CD14-positive monocyte (primary cell): ENCODE measurements at regions not wholly inside any gene's neighbourhood (a gene's known extent, or its start where the extent isn't known, plus 50 kb on each side); places are given as distances from the start of the nearest gene placed in this dataset.

Experiments used
- DNase-seq, 3 donors: peaks; one replicate each; pipeline ENCODE4 v3.0.0-alpha.2; 2011 to 2022
- H2AFZ ChIP-seq: 2 replicates; pipeline ENCODE4 v1.6.0; 2012; ENCODE audit warnings: mild to moderate bottlenecking, low read depth, low read length, inconsistent platforms; ENCODE audit not compliant: insufficient read depth, poor library complexity, severe bottlenecking
- H3K27ac ChIP-seq, 2 donors: 1 replicate in 1 of 2; 2 replicates in 1 of 2; pipeline ENCODE4 v1.5.1; 2012 to 2013; ENCODE audit warnings: low read length in 2 of 2, control low read depth in 1 of 2, inconsistent platforms in 1 of 2, low read depth in 1 of 2, mild to moderate bottlenecking in 1 of 2
- H3K27me3 ChIP-seq, 2 donors: one replicate each; pipeline versions ENCODE4 v1.6.0 to v1.6.1; 2011 to 2013; ENCODE audit warnings: low read length in 2 of 2; ENCODE audit not compliant: control insufficient read depth in 2 of 2, insufficient read depth in 2 of 2
- H3K36me3 ChIP-seq, 2 donors: replicated peaks in 1 of 2; 1 replicate in 1 of 2; 2 replicates in 1 of 2; pipeline versions ENCODE4 v1.5.1 to v1.6.1; 2012 to 2013; ENCODE audit warnings: low read length in 2 of 2, control low read depth in 1 of 2, inconsistent platforms in 1 of 2, mild to moderate bottlenecking in 1 of 2; ENCODE audit not compliant: insufficient read depth in 2 of 2, control insufficient read depth in 1 of 2
- H3K4me1 ChIP-seq, 2 donors: 1 replicate in 1 of 2; 2 replicates in 1 of 2; pipeline versions ENCODE4 v1.5.1 to v1.6.1; 2012 to 2013; ENCODE audit warnings: low read length in 2 of 2, control low read depth in 1 of 2, inconsistent platforms in 1 of 2, mild to moderate bottlenecking in 1 of 2, moderate library complexity in 1 of 2; ENCODE audit not compliant: insufficient read depth in 2 of 2, control insufficient read depth in 1 of 2
- H3K4me2 ChIP-seq: replicated peaks from 2 replicates; pipeline ENCODE3; 2012; ENCODE audit warnings: low read length, moderate library complexity, mild to moderate bottlenecking; ENCODE audit not compliant: poor library complexity, severe bottlenecking; ENCODE audit errors: extremely low read depth
- H3K4me3 ChIP-seq, 3 experiments: fragments of 200-600 bp in 1 of 3; sonication (generic) in 1 of 3; replicated peaks in 1 of 3; 1 replicate in 2 of 3; 2 replicates in 1 of 3; pipeline ENCODE4 v1.5.1; 2011 to 2013; ENCODE audit warnings: low read length in 3 of 3, mild to moderate bottlenecking in 3 of 3, control low read depth in 2 of 3, low read depth in 2 of 3, inconsistent platforms in 1 of 3, moderate library complexity in 1 of 3
- H3K79me2 ChIP-seq: 2 replicates; pipeline ENCODE4 v1.6.0; 2012; ENCODE audit warnings: mild to moderate bottlenecking, control low read depth, inconsistent platforms, low read length, moderate library complexity; ENCODE audit not compliant: insufficient read depth
- H3K9ac ChIP-seq: 2 replicates; pipeline ENCODE4 v1.6.0; 2017; ENCODE audit warnings: low read length, mild to moderate bottlenecking; ENCODE audit not compliant: insufficient read depth, poor library complexity, severe bottlenecking
- H3K9me3 ChIP-seq, 2 donors: replicated peaks in 1 of 2; 1 replicate in 1 of 2; 2 replicates in 1 of 2; pipeline versions ENCODE4 v1.5.1 to v1.6.1; 2012 to 2013; ENCODE audit warnings: low read length in 2 of 2, control low read depth in 1 of 2; ENCODE audit not compliant: control insufficient read depth in 1 of 2, insufficient read depth in 1 of 2
- H4K20me1 ChIP-seq: 2 replicates; pipeline ENCODE4 v1.6.0; 2012; ENCODE audit warnings: mild to moderate bottlenecking, low read length, control low read depth, moderate library complexity; ENCODE audit not compliant: insufficient read depth
- H3K27ac Mint-ChIP-seq, 7 donors: one replicate each; pipeline ENCODE4 v1.8.0; 2020; ENCODE audit warnings: mild to moderate bottlenecking in 7 of 7, mixed read lengths in 7 of 7, moderate library complexity in 6 of 7, inconsistent platforms in 2 of 7
- H3K27me3 Mint-ChIP-seq, 3 donors: one replicate each; pipeline ENCODE4 v1.8.0; 2021 to 2022; ENCODE audit warnings: low read depth in 3 of 3, mild to moderate bottlenecking in 3 of 3, mixed read lengths in 3 of 3, moderate library complexity in 3 of 3, inconsistent platforms in 1 of 3
- H3K36me3 Mint-ChIP-seq, 2 donors: one replicate each; pipeline ENCODE4 v1.8.0; 2020; ENCODE audit warnings: mixed read lengths in 2 of 2, inconsistent platforms in 1 of 2, mild to moderate bottlenecking in 1 of 2
- H3K4me1 Mint-ChIP-seq: one replicate; pipeline ENCODE4 v1.8.0; 2020; ENCODE audit warnings: mild to moderate bottlenecking, mixed read lengths
- H3K4me3 Mint-ChIP-seq, 2 donors: one replicate each; pipeline ENCODE4 v1.8.0; 2020; ENCODE audit warnings: mild to moderate bottlenecking in 2 of 2, mixed read lengths in 2 of 2, moderate library complexity in 1 of 2
- H3K9me3 Mint-ChIP-seq, 7 donors: one replicate each; pipeline ENCODE4 v1.8.0; 2020 to 2022; ENCODE audit warnings: mixed read lengths in 7 of 7, mild to moderate bottlenecking in 6 of 7, moderate library complexity in 6 of 7, inconsistent platforms in 2 of 7
- WGBS: methylation state at CpG from one replicate; pipeline ENCODE4 v1.1.5; 2013; ENCODE audit warnings: missing lambda C conversion rate; ENCODE audit not compliant: insufficient coverage; 5-methylcytosine and 5-hydroxymethylcytosine counted together
- intact Hi-C, 2 donors: fragments of 100-400 bp; cut with micrococcal nuclease; formaldehyde crosslinking; loops; one replicate each; pipeline versions ENCODE4 v1.15.0 to v1.15.1; 2023
- TF ChIP-seq, protein P1 (sequence below): fragments of 200-600 bp; IDR thresholded peaks from one replicate; pipeline ENCODE4 v1.8.0; 2022; ENCODE audit warnings: antibody characterized with exemption, mild to moderate bottlenecking

GRCh38 chr17:71423871-71424546 is 696.8 kb upstream of the SOX9 start:
- no peak overlapping the region for H3K4me2 ChIP-seq
- TF ChIP-seq, protein P1, sequence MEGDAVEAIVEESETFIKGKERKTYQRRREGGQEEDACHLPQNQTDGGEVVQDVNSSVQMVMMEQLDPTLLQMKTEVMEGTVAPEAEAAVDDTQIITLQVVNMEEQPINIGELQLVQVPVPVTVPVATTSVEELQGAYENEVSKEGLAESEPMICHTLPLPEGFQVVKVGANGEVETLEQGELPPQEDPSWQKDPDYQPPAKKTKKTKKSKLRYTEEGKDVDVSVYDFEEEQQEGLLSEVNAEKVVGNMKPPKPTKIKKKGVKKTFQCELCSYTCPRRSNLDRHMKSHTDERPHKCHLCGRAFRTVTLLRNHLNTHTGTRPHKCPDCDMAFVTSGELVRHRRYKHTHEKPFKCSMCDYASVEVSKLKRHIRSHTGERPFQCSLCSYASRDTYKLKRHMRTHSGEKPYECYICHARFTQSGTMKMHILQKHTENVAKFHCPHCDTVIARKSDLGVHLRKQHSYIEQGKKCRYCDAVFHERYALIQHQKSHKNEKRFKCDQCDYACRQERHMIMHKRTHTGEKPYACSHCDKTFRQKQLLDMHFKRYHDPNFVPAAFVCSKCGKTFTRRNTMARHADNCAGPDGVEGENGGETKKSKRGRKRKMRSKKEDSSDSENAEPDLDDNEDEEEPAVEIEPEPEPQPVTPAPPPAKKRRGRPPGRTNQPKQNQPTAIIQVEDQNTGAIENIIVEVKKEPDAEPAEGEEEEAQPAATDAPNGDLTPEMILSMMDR = no peak
- no peaks in the 10 kb centered on the region for H3K4me1 Mint-ChIP-seq

DNA sequence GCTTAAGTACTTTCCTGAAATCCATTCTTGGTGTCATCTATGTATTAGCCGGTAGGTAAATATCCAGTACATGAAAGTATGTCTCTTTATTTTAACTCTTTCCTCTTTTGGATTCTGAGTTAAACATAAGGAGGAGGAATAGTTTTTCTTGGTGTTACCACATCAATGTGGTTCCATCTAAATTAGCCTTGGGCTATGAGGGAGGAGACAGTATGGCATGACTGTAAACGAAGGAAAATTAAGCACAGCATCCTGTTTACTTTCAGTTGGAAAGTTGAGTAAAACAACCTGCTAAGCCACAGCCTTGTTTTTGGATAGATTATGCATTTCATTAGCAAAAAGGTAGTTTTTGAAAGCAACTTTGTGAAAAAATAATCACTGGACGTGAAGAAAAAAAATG is 693.0 kb upstream of the SOX9 start:
- Histone ChIP-seq H3K9ac (no peak overlapping the region), H2AFZ (no peak overlapping the region), H3K9me3 (no peaks in the 10 kb centered on the region), H3K79me2 (no peaks in the 10 kb centered on the region), H3K4me3 (no peak overlapping the region), H4K20me1 (no peaks in the 10 kb centered on the region), H3K4me1 (no peaks in the 10 kb centered on the region), H3K27me3 (no peaks in the 10 kb centered on the region), H3K4me2 (no peak overlapping the region), H3K36me3 (no peaks in the 10 kb centered on the region), H3K27ac (no peak overlapping the region)
- Mint-ChIP-seq H3K4me1 (no peaks in the 10 kb centered on the region), H3K9me3 (peaks cover 0 to 4% (median 0%) of the 10 kb centered on the region in 7 donors), H3K36me3 (no peaks in the 10 kb centered on the region), H3K4me3 (no peak overlapping the region), H3K27me3 (no peaks in the 10 kb centered on the region), H3K27ac (no peak overlapping the region)
- TF ChIP-seq, protein P1 = no peak
- no CpG with 5 or more reads among the region's 3 CpGs for WGBS
- DNase-seq = no peak
- intact Hi-C loops = no loop called here

More at GRCh38 chr17:71423871-71424546, 696.8 kb upstream of the SOX9 start:
- Histone ChIP-seq H3K79me2 (no peaks in the 10 kb centered on the region), H3K36me3 (no peaks in the 10 kb centered on the region), H3K9me3 (no peaks in the 10 kb centered on the region), H3K4me1 (no peaks in the 10 kb centered on the region), H3K27ac (no peak overlapping the region), H3K27me3 (no peaks in the 10 kb centered on the region), H2AFZ (no peak overlapping the region), H4K20me1 (no peaks in the 10 kb centered on the region), H3K4me3 (no peak overlapping the region), H3K9ac (no peak overlapping the region)
- intact Hi-C loops = no loop called here
- Mint-ChIP-seq H3K27ac (no peak overlapping the region), H3K4me3 (no peak overlapping the region), H3K36me3 (no peaks in the 10 kb centered on the region), H3K9me3 (peaks cover 0 to 2% (median 0%) of the 10 kb centered on the region in 7 donors), H3K27me3 (no peaks in the 10 kb centered on the region)
- no peak for DNase-seq
- WGBS = 58% methylated on average over 2 of the region's 5 CpGs
